K562 (cell line): ENCODE measurements at regions not wholly inside any gene's neighbourhood (a gene's known extent, or its start where the extent isn't known, plus 50 kb on each side); places are given as distances from the start of the nearest gene placed in this dataset.

Experiments used
- ATAC-seq: fragments of 200-7000 bp; cut with Tn5 transposase; 3 replicates; pipeline ENCODE4 v1.9.1; 2020; ENCODE audit warnings: moderate library complexity
- BruUV-seq: library from RNA; stranded (reverse); fragments of 400-500 nt; replicated peaks from 2 replicates; lab custom pipeline; 2021; lab: Mats Ljungman, UMichigan
- CTCF ChIA-PET: fragments of 300-600 bp; formaldehyde crosslinking; extraction: SDS; loops from one replicate; lab custom pipeline; 2021; ENCODE audit warnings: low intra/inter-chr PET ratio; lab: Yijun Ruan, JAX
- POLR2A ChIA-PET: fragments of 300-600, 350-650 bp; sonication (Branson Sonifier 250); formaldehyde crosslinking; extraction: SDS; loops from one replicate; lab custom pipeline; 2021; ENCODE audit warnings: antibody characterized with exemption, inconsistent platforms; lab: Yijun Ruan, JAX
- DNase-seq, 4 experiments: peaks; one replicate each; pipeline versions ENCODE4 v3.0.0 to v3.0.0-alpha.2; 2011 to 2018; ENCODE audit warnings: low spot score in 3 of 4, mixed read lengths in 3 of 4; ENCODE audit errors: extremely low read depth in 1 of 4
- FAIRE-seq: peaks from 2 replicates; lab custom pipeline; 2011; peaks lifted over from hg19 to GRCh38; lab: Jason Lieb, UNC
- H2AFZ ChIP-seq: 2 replicates; pipeline ENCODE4 v1.6.0; 2011; ENCODE audit warnings: low read depth, low read length, control low read depth, inconsistent platforms
- H3K27ac ChIP-seq: fragments of 200-600 bp; 3 replicates; pipeline ENCODE4 v1.8.0; 2011; ENCODE audit warnings: low read depth, mild to moderate bottlenecking, control low read depth, inconsistent platforms, low read length, moderate library complexity, mixed read lengths; ENCODE audit errors: extremely low read depth
- H3K27me3 ChIP-seq, 2 experiments: fragments of 300-600 bp in 1 of 2; 2 replicates in 1 of 2; 3 replicates in 1 of 2; pipeline versions ENCODE4 v1.6.0 to v1.8.0; 2011; ENCODE audit warnings: inconsistent platforms in 2 of 2, low read length in 2 of 2, mild to moderate bottlenecking in 1 of 2, mixed read lengths in 1 of 2, moderate library complexity in 1 of 2; ENCODE audit not compliant: control insufficient read depth in 2 of 2, insufficient read depth in 2 of 2
- H3K36me3 ChIP-seq: fragments of 300-600 bp; 3 replicates; pipeline ENCODE4 v1.8.0; 2011; ENCODE audit warnings: mild to moderate bottlenecking, low read length, inconsistent platforms; ENCODE audit not compliant: control insufficient read depth, insufficient read depth
- H3K4me1 ChIP-seq, 2 experiments: fragments of 200-600 bp in 1 of 2; replicated peaks in 1 of 2; 2 replicates in 1 of 2; 3 replicates in 1 of 2; pipeline versions ENCODE4 v1.5.1 to v1.8.0; 2011; ENCODE audit warnings: inconsistent platforms in 2 of 2, low read length in 2 of 2, mild to moderate bottlenecking in 1 of 2, mixed read lengths in 1 of 2, moderate library complexity in 1 of 2; ENCODE audit not compliant: control insufficient read depth in 2 of 2, insufficient read depth in 2 of 2
- H3K4me2 ChIP-seq: 2 replicates; pipeline ENCODE4 v1.6.1; 2011; ENCODE audit warnings: low read length, control low read depth, inconsistent platforms, mixed read lengths; ENCODE audit not compliant: insufficient read depth
- H3K4me3 ChIP-seq: fragments of 200-600 bp; sonication (generic), shearing (Covaris generic); 2 replicates; pipeline ENCODE4 v1.5.1; 2016; ENCODE audit warnings: control low read depth, inconsistent platforms
- H3K79me2 ChIP-seq: fragments of 200-600 bp; 3 replicates; pipeline ENCODE4 v1.8.0; 2011; ENCODE audit warnings: low read length, inconsistent platforms; ENCODE audit not compliant: control insufficient read depth, insufficient read depth
- H3K9ac ChIP-seq, 2 experiments: 2 replicates each; pipeline versions ENCODE4 v1.6.0 to v1.6.1; 2011; ENCODE audit warnings: low read depth in 2 of 2, low read length in 2 of 2, control low read depth in 1 of 2, inconsistent platforms in 1 of 2, mild to moderate bottlenecking in 1 of 2, mixed read lengths in 1 of 2; ENCODE audit not compliant: insufficient read depth in 1 of 2
- H3K9me1 ChIP-seq: one replicate; pipeline ENCODE4 v1.6.0; 2011; ENCODE audit warnings: inconsistent platforms, mild to moderate bottlenecking, low read length, moderate library complexity; ENCODE audit not compliant: control insufficient read depth, insufficient read depth
- H3K9me3 ChIP-seq: replicated peaks from 2 replicates; pipeline ENCODE4 v1.5.1; 2011; ENCODE audit warnings: low read depth, low read length, inconsistent platforms; ENCODE audit not compliant: control insufficient read depth, insufficient read depth
- H4K20me1 ChIP-seq: replicated peaks from 2 replicates; pipeline ENCODE4 v1.6.1; 2011; ENCODE audit warnings: low read length, inconsistent platforms, mixed read lengths; ENCODE audit not compliant: control insufficient read depth, insufficient read depth
- HLTF ChIP-seq: fragments of 450-650 bp; IDR thresholded peaks from 2 replicates; pipeline ENCODE4 v1.6.1; 2016
- HNRNPUL1 ChIP-seq: fragments of 200-400 bp; formaldehyde crosslinking; IDR thresholded peaks from 2 replicates; pipeline ENCODE4 v1.6.1; 2017; ENCODE audit warnings: low read length
- JUNB ChIP-seq: fragments of 450-650 bp; formaldehyde crosslinking; conservative IDR thresholded peaks from 2 replicates; pipeline ENCODE4 v1.4.0; 2020; ENCODE audit warnings: mild to moderate bottlenecking
- MED1 ChIP-seq: sonication (generic); formaldehyde crosslinking; IDR thresholded peaks from 2 replicates; pipeline ENCODE4 v1.8.1; 2023; ENCODE audit warnings: missing genetic modification reagents, borderline replicate concordance
- PCBP1 ChIP-seq: fragments of 200-400 bp; formaldehyde crosslinking; IDR thresholded peaks from 2 replicates; pipeline ENCODE4 v1.6.1; 2018; ENCODE audit warnings: mild to moderate bottlenecking, low read depth, low read length; ENCODE audit not compliant: poor library complexity, severe bottlenecking
- PRMT5 ChIP-seq: sonication (generic); formaldehyde crosslinking; IDR thresholded peaks from 2 replicates; pipeline ENCODE4 v1.5.0; 2020; ENCODE audit warnings: missing genetic modification reagents
- PTRF ChIP-seq: fragments of 450-650 bp; IDR thresholded peaks from 2 replicates; pipeline ENCODE4 v1.6.1; 2016; ENCODE audit warnings: mild to moderate bottlenecking, missing genetic modification characterization, missing compliant biosample characterization
- RB1 ChIP-seq: fragments of 450-650 bp; IDR thresholded peaks from 2 replicates; pipeline ENCODE4 v1.6.1; 2017; ENCODE audit warnings: low read depth, mild to moderate bottlenecking
- RBBP5 ChIP-seq: fragments of 200-600 bp; sonication (generic); IDR thresholded peaks from 2 replicates; pipeline ENCODE4 v1.6.1; 2012; ENCODE audit warnings: borderline replicate concordance, mild to moderate bottlenecking, low read length, control low read depth, inconsistent platforms; ENCODE audit not compliant: insufficient read depth, poor library complexity, severe bottlenecking
- SMARCA4 ChIP-seq: fragments of 450-650 bp; IDR thresholded peaks from 2 replicates; pipeline ENCODE4 v1.6.1; 2016
- ZC3H11A ChIP-seq: IDR thresholded peaks from 2 replicates; pipeline ENCODE4 v1.6.1; 2012; ENCODE audit warnings: low read depth, low read length, improper control_type of control experiment
- ZNF224 ChIP-seq: sonication (generic); formaldehyde crosslinking; IDR thresholded peaks from 2 replicates; pipeline ENCODE4 v1.8.0; 2022; ENCODE audit warnings: mild to moderate bottlenecking, missing genetic modification reagents
- WGBS: fragments of 100-300 bp; shearing (Covaris generic); methylation state at CpG from one replicate; pipeline ENCODE4 v1.1.6; 2016; ENCODE audit warnings: low coverage, mixed read lengths; ENCODE audit not compliant: insufficient coverage; ENCODE audit errors: missing lambda C conversion rate; 5-methylcytosine and 5-hydroxymethylcytosine counted together
- in situ Hi-C: fragments of 300-500 bp; cut with MboI; formaldehyde crosslinking; loops from 4 replicates; pipeline ENCODE4 v1.15.0; 2018; ENCODE audit warnings: inconsistent platforms, mixed read lengths
- intact Hi-C: fragments of 100-400 bp; cut with micrococcal nuclease; formaldehyde crosslinking; loops from 2 replicates; pipeline ENCODE4 v1.14.2; 2022
- TF ChIP-seq, protein P1 (sequence below): fragments of 250-450 bp; sonication (Bioruptor Pico); IDR thresholded peaks from 2 replicates; pipeline ENCODE4 v1.8.0; 2022; ENCODE audit warnings: moderate library complexity, mild to moderate bottlenecking, inconsistent platforms
- TF ChIP-seq, protein P2 (sequence below), 2 experiments: fragments of 450-650 bp; IDR thresholded peaks; 2 replicates each; pipeline ENCODE4 v1.6.1; 2018; ENCODE audit warnings: mild to moderate bottlenecking in 2 of 2, low read depth in 1 of 2; ENCODE audit not compliant: partially characterized antibody in 2 of 2
- TF ChIP-seq, protein P3 (sequence below): fragments of 250-450 bp; sonication (Bioruptor Pico); IDR thresholded peaks from 2 replicates; pipeline ENCODE4 v1.4.0; 2020; ENCODE audit warnings: mild to moderate bottlenecking, moderate library complexity
- TF ChIP-seq, protein P4 (sequence below): fragments of 250-450 bp; sonication (Bioruptor Pico); IDR thresholded peaks from 2 replicates; pipeline ENCODE4 v1.4.0; 2020

DNA sequence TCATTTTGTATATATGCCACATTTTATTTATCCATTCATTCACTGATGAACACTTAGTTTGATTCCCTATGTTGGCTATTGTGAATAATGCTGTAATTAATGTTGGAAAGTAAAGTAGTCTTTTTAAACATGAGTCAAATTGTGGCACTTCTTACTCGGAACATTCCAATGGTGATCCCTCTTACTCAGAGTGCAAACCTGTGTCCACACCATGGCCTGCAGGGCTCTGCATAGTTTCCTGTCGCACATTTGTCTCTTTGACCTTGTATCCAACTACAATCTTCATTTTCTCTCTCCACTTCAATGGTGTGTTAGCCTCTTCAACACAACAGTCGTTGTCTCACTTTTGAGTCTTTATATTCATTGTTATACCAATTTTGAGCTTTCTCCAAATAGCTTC lies 98.1 kb upstream of the PAPPA start:
- Histone ChIP-seq H3K9ac (no peak overlapping the region), H4K20me1 (no peaks in the 10 kb centered on the region), H3K27ac (no peak overlapping the region), H2AFZ (no peak overlapping the region), H3K9me3 (no peaks in the 10 kb centered on the region), H3K9me1 (no peaks in the 10 kb centered on the region), H3K4me2 (no peak overlapping the region), H3K36me3 (no peaks in the 10 kb centered on the region), H3K4me1 (no peaks in the 10 kb centered on the region), H3K4me3 (no peak overlapping the region), H3K27me3 (no peaks in the 10 kb centered on the region), H3K79me2 (no peaks in the 10 kb centered on the region)
- intact Hi-C loops, result no loop called here
- in situ Hi-C loops, result no loop called here
- ChIA-PET POLR2A (no interaction called here), CTCF (no interaction called here)
- 0% methylated on average over 3 of the region's 3 CpGs for WGBS
- BruUV-seq, result no TSS peak
- DNase-seq (no peak), ATAC-seq (no peak), FAIRE-seq (no peak)
- TF ChIP-seq JUNB (CRISPR knock-in tag), result no peak
- TF ChIP-seq ZC3H11A, result no peak
- no peak for TF ChIP-seq PCBP1
- TF ChIP-seq, protein P1, sequence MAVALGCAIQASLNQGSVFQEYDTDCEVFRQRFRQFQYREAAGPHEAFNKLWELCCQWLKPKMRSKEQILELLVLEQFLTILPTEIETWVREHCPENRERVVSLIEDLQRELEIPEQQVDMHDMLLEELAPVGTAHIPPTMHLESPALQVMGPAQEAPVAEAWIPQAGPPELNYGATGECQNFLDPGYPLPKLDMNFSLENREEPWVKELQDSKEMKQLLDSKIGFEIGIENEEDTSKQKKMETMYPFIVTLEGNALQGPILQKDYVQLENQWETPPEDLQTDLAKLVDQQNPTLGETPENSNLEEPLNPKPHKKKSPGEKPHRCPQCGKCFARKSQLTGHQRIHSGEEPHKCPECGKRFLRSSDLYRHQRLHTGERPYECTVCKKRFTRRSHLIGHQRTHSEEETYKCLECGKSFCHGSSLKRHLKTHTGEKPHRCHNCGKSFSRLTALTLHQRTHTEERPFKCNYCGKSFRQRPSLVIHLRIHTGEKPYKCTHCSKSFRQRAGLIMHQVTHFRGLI (CRISPR knock-in tag), result no peak
- TF ChIP-seq MED1, result no peak
- TF ChIP-seq HNRNPUL1, result no peak
- TF ChIP-seq PRMT5 (CRISPR knock-in tag), result no peak
- no peak for TF ChIP-seq HLTF
- TF ChIP-seq, protein P2, sequence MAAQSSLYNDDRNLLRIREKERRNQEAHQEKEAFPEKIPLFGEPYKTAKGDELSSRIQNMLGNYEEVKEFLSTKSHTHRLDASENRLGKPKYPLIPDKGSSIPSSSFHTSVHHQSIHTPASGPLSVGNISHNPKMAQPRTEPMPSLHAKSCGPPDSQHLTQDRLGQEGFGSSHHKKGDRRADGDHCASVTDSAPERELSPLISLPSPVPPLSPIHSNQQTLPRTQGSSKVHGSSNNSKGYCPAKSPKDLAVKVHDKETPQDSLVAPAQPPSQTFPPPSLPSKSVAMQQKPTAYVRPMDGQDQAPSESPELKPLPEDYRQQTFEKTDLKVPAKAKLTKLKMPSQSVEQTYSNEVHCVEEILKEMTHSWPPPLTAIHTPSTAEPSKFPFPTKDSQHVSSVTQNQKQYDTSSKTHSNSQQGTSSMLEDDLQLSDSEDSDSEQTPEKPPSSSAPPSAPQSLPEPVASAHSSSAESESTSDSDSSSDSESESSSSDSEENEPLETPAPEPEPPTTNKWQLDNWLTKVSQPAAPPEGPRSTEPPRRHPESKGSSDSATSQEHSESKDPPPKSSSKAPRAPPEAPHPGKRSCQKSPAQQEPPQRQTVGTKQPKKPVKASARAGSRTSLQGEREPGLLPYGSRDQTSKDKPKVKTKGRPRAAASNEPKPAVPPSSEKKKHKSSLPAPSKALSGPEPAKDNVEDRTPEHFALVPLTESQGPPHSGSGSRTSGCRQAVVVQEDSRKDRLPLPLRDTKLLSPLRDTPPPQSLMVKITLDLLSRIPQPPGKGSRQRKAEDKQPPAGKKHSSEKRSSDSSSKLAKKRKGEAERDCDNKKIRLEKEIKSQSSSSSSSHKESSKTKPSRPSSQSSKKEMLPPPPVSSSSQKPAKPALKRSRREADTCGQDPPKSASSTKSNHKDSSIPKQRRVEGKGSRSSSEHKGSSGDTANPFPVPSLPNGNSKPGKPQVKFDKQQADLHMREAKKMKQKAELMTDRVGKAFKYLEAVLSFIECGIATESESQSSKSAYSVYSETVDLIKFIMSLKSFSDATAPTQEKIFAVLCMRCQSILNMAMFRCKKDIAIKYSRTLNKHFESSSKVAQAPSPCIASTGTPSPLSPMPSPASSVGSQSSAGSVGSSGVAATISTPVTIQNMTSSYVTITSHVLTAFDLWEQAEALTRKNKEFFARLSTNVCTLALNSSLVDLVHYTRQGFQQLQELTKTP (IDR thresholded peaks at IDR 0.05; ENCODE audit: low read depth in 1 of 2, partially characterized antibody in 2 of 2), result no peak
- TF ChIP-seq ZNF224 (CRISPR knock-in tag), result no peak
- TF ChIP-seq, protein P3, sequence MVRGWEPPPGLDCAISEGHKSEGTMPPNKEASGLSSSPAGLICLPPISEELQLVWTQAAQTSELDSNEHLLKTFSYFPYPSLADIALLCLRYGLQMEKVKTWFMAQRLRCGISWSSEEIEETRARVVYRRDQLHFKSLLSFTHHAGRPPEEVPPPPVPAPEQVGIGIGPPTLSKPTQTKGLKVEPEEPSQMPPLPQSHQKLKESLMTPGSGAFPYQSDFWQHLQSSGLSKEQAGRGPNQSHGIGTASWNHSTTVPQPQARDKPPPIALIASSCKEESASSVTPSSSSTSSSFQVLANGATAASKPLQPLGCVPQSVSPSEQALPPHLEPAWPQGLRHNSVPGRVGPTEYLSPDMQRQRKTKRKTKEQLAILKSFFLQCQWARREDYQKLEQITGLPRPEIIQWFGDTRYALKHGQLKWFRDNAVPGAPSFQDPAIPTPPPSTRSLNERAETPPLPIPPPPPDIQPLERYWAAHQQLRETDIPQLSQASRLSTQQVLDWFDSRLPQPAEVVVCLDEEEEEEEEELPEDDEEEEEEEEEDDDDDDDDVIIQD (CRISPR knock-in tag), result no peak
- TF ChIP-seq PTRF, result no peak
- no peak for TF ChIP-seq RB1
- no peak for TF ChIP-seq RBBP5
- TF ChIP-seq SMARCA4, result no peak
- TF ChIP-seq, protein P4, sequence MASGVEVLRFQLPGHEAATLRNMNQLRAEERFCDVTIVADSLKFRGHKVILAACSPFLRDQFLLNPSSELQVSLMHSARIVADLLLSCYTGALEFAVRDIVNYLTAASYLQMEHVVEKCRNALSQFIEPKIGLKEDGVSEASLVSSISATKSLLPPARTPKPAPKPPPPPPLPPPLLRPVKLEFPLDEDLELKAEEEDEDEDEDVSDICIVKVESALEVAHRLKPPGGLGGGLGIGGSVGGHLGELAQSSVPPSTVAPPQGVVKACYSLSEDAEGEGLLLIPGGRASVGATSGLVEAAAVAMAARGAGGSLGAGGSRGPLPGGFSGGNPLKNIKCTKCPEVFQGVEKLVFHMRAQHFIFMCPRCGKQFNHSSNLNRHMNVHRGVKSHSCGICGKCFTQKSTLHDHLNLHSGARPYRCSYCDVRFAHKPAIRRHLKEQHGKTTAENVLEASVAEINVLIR (CRISPR knock-in tag), result no peak
